HG02610 (cell line): ENCODE measurements at regions not wholly inside any gene's neighbourhood (a gene's known extent, or its start where the extent isn't known, plus 50 kb on each side); places are given as distances from the start of the nearest gene placed in this dataset.
"Not testable (repeated sequence)": the region's sequence is repeated elsewhere in the genome, so short reads cannot be mapped to it uniquely, and the experiment has no call there.

Experiments
- ATAC-seq: cut with Tn5 transposase; IDR thresholded peaks from one replicate; pipeline ENCODE4 v1.9.1; 2021; ENCODE audit warnings: mild to moderate bottlenecking, moderate library complexity; ENCODE audit not compliant: unreplicated experiment

- ATAC-seq, result no peak
Observed at GRCh38 chr6:169101981-169102380, 151.7 kb downstream of the THBS2 start.

GRCh38 chr6:169101036-169101805 is 152.4 kb downstream of the THBS2 start:
- ATAC-seq, result no peak

GRCh38 chr6:169099411-169100202 is 154.0 kb downstream of the THBS2 start:
- no peak for ATAC-seq

GRCh38 chr6:169098651-169099050 is 155.0 kb downstream of the THBS2 start:
- not testable (repeated sequence) for ATAC-seq

- no peak for ATAC-seq
Observed at GRCh38 chr6:169098116-169098515, 155.5 kb downstream of the THBS2 start.

GRCh38 chr6:169097381-169097959 is 156.2 kb downstream of the THBS2 start:
- ATAC-seq, result no peak

GRCh38 chr6:169096388-169096787 is 157.3 kb downstream of the THBS2 start:
- ATAC-seq, result no peak

- no peak for ATAC-seq
Observed at GRCh38 chr6:169095153-169095552, 158.5 kb downstream of the THBS2 start.

GRCh38 chr6:169094552-169094950 is 159.1 kb downstream of the THBS2 start:
- no peak for ATAC-seq

- ATAC-seq, result no peak
Observed at GRCh38 chr6:169093770-169094551, 159.7 kb downstream of the THBS2 start.

GRCh38 chr6:169093066-169093723 is 160.5 kb downstream of the THBS2 start:
- ATAC-seq, result no peak

GRCh38 chr6:169092375-169092774 is 161.3 kb downstream of the THBS2 start:
- peak; percentile 86 for ATAC-seq

- not testable (repeated sequence) for ATAC-seq
Observed at GRCh38 chr6:169090514-169091127, 163.0 kb downstream of the THBS2 start.

- no peak for ATAC-seq
Observed at GRCh38 chr6:169088762-169089161, 164.9 kb downstream of the THBS2 start.

GRCh38 chr6:169087443-169088041 is 166.1 kb downstream of the THBS2 start:
- no peak for ATAC-seq

GRCh38 chr6:169086616-169087015 is 167.0 kb downstream of the THBS2 start:
- not testable (repeated sequence) for ATAC-seq

- ATAC-seq, result no peak
Observed at GRCh38 chr6:169086020-169086419, 167.6 kb downstream of the THBS2 start.

- ATAC-seq, result no peak
Observed at GRCh38 chr6:169085466-169085865, 168.2 kb downstream of the THBS2 start.

GRCh38 chr6:169084557-169084956 is 169.1 kb downstream of the THBS2 start:
- not testable (repeated sequence) for ATAC-seq

- no peak for ATAC-seq
Observed at GRCh38 chr6:169084067-169084466, 169.6 kb downstream of the THBS2 start.
